Vagina (tissue), 2 donors: ENCODE measurements at regions not wholly inside any gene's neighbourhood (a gene's known extent, or its start where the extent isn't known, plus 50 kb on each side); places are given as distances from the start of the nearest gene placed in this dataset.

Experiments used
- CTCF ChIP-seq, 3 experiments: fragments of 450-650 bp in 2 of 3; fragments of 200-600 bp in 1 of 3; sonication (generic) in 1 of 3; IDR thresholded peaks; one replicate each; pipeline ENCODE4 v1.5.1; 2017 to 2019; ENCODE audit warnings: antibody characterized with exemption in 3 of 3, mild to moderate bottlenecking in 2 of 3, moderate library complexity in 2 of 3
- POLR2A ChIP-seq, 2 donors: fragments of 450-650 bp; IDR thresholded peaks; one replicate each; pipeline ENCODE4 v1.6.1; 2017; ENCODE audit warnings: antibody characterized with exemption in 2 of 2, mild to moderate bottlenecking in 2 of 2, moderate library complexity in 2 of 2
- POLR2AphosphoS5 ChIP-seq, 2 donors: sonication (generic); formaldehyde crosslinking; IDR thresholded peaks; one replicate each; pipeline ENCODE4 v1.9.0; 2017; ENCODE audit warnings: antibody characterized with exemption in 2 of 2, mild to moderate bottlenecking in 2 of 2, low read depth in 1 of 2; ENCODE audit not compliant: insufficient read depth in 1 of 2

GRCh38 chr7:4470246-4470645 is 211.8 kb upstream of the FOXK1 start:
- TF ChIP-seq CTCF (IDR thresholded peaks at IDR 0.05) (no peak), POLR2A (IDR thresholded peaks at IDR 0.05) (no peak), POLR2AphosphoS5 (IDR thresholded peaks at IDR 0.05; ENCODE audit: insufficient read depth in 1 of 2, low read depth in 1 of 2) (no peak)
